SK-N-DZ (cell line): ENCODE measurements at regions not wholly inside any gene's neighbourhood (a gene's known extent, or its start where the extent isn't known, plus 50 kb on each side); places are given as distances from the start of the nearest gene placed in this dataset.
A peak's percentile ranks its signal among the peaks of the same experiment; 100 is the strongest.

Experiments used
- DNase-seq: peaks from one replicate; pipeline ENCODE4 v3.0.0-alpha.2; 2015; ENCODE audit warnings: low spot score

DNA sequence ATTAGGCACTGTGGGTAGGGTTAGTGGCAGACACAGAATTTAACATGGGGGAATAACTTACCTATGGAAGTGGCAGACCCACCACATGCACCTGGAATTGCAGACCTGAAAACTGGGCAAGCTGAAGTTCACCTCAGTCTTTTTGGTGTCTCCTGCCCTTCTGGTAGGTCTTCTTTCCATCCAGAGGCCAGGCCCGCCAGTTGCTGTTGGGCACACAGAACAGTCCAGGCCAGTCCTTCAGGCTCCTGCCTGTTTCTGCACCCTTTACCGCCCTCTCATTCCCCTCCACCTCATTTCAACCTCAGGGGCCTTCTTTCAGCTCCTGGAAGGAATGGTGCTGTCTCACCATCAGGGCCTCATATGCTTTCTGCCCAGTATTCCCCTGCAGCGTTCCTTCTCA, 358.9 kb upstream of the ETAA1 start:
- DNase-seq = no peak

DNA sequence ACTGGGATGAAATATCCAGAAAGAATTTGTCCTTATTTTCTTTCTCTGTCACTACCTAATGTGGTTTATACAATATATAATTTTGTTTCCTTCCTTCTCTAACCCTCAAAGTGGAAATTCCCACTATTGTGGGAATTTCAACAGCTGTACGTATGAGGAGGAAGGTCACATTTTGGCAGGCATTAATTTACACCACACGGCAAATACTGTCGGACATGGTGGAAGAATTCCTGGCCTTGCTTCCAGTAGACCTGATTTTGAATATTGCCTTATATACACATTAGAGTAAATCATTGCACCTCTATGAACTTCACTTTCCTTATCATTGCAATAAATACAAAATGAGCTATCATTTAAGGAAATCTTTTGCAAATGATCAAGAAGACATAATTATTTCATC, 358.1 kb upstream of the ETAA1 start:
- DNase-seq = no peak

DNA sequence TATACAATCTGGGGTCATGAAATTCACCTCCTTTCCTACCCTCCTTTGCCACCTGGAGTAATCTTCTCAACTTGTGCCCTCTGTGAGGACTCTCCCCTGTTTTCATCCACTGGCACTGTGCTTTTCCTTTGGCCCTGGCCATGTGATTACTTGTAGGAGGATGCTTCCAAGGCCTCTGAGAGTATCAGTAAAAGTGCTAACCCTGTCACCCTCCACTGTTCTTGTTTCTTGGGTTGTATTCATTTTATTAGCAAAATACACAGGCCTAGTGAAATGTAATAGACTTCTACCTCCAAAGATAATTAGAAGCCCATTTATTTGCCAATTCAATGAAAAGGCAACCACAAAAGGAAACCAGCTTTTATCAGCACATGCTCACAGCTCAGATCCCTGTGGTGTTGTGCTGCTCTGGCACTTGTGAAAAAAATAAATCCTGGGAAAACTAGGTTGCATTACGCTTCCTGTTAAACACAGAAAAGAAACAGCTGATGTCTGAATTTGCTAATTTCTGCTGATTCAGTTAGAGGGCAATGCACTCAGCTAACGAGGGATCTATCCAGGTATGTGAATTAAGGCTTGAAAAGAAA, 357.5 kb upstream of the ETAA1 start:
- no peak for DNase-seq

DNA sequence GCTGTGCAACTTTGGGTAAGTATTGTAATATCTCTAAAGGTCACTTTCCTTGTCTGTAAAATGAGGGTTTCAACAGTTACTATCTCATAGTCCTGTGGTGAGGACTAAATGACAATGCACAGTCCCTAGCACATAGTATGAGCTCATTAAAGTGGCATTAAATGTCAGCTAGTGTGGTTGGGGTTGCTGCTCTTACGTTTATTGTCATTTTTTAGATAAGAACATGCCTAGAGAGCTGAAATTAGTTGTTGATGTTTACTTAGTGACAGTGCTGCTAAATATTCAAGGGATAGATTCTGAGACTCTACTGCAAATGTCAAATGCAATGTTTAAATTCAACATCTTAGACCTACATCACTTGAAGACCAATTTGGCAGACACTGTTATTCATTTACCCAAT, 356.1 kb upstream of the ETAA1 start:
- DNase-seq = no peak

DNA sequence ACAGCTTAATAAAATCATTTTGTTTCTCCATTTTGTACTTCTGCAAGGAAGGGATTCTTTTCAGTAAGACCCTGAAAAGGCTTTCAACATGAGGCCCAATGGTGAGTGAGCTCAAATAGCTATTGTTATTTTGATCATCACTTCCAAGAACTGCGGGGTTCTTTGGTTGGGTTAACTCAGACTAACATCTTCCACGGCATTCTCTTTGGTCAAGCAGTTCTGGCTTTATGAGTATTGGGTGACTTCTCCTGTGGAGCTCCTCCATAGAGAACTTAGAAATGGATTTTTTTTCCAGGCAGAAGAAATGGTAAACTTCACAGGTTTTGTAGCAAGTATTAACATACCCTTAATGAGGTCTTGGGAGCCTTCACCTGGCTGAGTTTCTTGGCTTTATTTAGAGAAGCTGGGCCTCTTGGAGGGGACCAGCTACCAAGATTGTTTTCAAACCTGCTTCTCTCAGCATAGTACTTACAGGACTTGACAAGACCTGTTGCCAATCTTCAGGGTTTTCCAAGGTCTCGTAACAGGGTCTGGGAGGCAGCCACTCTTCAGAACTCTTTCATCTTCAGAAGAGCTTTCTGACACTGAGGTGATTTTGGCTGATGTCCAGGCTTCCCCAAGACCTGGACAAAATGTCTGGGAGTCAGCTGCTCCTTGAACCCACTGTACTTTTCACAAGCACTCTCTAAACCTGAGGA, 353.2 kb upstream of the ETAA1 start:
- DNase-seq = no peak

DNA sequence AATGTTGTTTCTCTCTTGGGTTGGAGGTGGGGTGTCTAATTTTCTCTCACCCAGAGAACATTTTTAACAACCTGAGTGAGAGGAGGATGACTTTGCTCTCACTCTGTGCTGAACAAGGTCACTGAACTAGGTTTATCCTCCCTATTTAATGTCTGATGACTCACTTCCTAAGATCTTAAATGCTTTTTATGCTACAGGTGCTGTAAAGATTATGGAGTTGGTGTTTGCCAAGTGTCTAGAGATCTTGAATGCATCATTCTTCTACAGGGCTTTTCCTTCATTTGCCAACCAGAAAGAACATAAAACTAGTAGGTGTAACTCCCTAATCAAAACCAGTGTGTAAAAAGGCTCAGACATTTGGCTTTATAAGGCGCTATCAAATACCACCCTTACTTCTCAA, 350.5 kb upstream of the ETAA1 start:
- DNase-seq = no peak

DNA sequence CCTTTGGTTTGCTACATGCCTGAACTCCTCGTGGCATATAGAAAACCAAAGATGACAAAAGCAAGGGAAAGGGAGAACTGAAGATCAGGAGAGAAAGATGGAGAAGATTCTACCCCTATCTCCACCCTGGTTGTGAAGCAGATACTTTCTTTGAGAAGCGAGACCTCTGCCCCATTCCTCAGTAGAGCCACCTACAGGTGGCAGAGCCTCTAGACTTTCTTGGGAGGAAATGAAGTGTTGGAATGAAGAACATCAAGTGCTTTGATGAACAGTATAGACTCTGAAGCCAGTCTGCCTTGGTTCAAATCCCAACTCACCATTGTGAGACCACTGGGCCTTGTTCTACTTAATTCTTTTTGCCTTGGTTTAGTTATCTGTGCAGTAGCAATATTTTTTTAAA, 348.8 kb upstream of the ETAA1 start:
- no peak for DNase-seq

DNA sequence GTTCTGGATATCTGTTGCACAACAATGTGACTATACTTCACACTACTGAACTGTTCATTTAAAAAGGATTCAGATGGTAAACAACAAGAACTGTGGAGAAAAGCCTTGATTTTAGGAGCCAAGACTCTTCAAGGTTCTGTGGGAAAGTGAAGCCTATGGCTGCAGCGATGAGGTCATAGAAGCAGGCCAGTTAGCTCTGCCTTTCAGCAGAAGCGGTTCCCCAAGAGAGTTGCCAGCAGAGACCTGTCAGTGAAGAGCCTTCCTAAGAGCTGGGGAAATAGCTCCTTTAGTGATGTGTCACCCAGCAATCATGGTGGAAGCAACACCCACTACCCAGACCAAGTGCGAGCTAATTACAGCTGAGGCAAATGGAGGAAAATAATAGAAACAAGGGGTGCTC, 346.5 kb upstream of the ETAA1 start:
- DNase-seq = no peak

DNA sequence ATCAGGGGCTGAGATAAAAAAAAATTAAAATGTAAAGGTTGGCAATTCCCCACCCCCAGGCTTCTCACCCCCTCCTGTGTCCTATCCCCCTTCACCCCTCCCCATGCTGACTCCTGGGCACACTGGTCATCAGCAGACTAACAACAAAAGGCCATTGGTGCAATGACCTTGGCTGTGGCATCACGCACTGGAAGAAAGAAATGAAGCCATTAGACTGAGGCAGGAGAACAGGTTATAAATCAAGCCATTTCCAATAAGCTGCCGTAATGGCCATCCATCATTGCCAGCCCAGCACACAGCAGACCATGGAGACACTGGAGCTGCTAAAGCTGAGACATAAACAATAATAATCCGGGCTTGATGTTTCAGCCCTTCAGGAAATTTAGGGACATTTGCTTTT, 342.4 kb upstream of the ETAA1 start:
- peak; percentile 35 for DNase-seq

DNA sequence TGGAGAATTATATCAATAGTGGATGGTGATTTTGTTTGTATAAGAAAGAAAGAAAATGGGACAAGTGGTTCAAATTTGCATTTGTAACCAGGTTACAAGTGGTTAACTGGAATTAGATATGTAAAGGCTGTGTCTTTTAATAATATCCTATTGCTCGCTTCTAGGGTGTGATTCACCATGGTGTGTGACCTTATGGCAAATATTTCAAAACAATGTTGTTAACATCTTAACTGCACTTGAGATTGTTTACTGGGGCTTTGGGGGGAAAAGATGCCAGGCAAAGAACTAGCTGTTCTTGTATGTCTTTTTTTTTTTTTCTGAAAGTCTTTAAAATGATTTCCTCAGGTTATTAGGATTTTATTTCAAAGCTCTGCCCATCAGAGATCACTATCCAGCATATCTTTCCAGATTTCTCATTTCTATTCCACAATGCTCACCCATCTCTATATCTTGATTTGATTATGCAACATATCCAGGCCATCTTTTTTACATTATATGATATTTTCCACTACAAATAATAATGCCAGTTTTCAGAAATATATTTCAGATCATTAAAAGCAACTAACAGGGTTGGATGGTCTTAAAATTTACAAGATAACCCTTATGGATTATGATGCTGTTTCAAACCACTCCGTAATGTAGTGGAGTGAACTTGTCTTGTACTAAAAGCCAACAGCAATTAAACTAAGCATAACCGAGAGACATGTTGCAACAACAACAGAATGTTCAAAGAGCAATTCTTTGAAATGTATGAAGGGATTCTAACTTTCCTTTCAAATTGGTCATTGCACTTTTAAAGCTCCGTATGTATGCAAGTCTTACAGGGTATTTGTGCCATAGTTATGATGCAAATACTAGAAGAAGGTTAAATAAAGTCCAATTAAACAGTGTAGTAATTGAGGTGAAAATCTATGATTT, 341.5 kb upstream of the ETAA1 start:
- DNase-seq = no peak

DNA sequence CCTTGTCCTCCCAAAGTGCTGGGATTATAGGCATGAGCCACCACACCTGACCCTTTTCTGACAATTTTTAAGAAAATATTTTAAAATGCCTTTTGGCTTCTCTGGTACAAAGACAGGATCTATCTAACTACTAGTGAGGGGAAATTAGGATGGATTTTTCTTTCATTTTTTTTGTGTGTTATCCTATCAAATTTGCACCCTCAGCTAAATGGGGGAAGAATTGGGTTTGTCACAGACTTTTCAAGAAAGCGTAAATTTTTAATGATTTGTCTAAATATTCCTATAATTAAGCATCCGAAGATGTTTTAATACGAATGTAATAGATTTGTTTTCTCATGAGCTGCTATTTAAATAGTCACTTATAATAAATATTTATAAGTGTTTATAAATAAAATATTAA, 340.0 kb upstream of the ETAA1 start:
- DNase-seq = no peak

DNA sequence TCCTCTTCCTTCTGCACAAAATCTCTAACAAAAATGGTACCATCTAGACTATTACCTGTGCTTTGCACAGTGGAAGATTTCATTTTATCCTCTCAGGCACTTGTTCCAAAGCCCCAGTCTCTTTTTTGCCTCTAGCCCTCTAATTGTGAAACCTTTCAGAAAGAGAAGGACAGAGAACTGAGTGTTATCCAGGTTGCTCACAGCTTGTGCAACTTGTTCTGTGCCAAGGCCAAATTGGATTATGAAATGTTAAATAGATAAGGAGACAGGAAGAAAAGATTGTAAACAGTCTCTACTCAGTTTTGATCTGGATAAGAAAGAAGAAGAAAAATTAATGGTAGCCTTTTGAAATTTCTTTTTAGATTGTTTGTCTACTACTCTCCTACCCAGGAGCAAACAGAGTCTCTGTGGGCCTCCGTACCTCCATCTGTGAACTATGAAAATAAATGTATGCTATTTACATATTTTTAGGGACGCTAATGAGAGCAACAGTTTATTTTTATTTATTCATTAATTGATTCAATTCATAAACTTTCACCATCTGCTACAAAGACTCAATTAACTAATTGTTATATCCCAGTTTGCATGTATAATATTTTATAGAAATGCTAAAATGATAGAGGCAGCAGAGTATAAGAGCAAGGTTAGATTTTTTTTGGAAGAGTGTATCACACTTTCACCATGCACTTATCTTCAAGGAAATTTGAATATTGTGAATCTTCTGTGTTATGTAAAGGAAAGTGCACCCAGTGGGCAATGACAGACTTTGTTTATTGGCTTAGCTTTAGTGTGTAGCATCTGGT, 339.0 kb upstream of the ETAA1 start:
- peak; percentile 52 for DNase-seq

DNA sequence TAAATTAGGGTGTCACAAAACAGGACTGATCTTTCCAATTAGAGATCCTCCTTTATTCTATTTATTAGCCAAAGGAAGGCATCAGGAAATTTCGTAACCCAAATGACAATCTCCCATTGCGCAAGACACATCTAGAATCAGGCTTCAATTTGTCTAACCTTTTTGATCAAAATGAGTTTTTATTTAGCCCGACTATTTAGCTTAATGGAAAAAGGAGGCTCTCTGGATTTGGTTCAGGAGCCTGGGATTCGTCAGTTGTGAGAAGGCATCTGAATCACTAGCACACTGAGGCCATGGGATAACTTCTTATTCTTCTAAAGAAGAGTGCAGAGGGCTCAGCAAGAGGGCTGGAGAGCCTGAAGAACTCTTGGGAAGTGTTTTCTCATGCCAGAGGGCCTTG, 332.1 kb upstream of the ETAA1 start:
- no peak for DNase-seq

DNA sequence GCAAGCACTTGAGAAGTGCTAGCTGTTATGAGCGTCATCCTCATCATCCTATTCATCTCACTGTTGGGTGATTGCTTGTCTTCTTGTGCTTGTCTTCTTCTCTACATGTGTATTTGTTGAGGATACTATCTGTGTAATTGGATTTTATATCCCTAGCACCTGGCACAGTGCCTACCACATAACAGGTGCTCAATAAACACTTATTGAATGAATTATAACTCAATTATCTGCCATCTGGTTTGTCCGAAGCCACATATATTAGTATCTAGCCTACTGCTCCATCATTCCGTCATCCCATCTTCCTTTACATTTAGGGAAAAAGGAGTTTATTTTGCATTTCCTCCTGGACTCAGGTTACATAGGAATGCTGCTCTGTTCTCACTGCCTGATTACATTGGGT, 330.4 kb upstream of the ETAA1 start:
- DNase-seq = peak; percentile 84

DNA sequence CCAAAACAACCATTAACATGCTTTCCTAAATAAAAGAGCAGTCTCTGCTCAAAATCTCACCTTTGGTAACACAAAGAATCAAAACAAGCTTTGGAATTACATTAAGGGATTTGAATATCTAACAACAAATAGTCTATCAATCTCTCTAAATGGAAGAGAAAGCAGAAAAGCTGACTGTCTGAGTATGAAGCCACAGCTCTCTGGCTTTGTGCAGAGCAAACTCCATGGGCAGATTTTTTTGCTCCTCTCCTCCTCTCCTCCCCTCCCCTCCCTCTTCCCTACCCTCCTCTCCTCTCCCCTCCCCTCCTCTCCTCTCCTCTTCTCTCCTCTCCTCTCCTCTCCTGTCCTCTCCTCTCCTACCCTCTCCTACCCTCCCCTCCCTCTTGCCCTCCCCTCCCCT, 329.5 kb upstream of the ETAA1 start:
- no peak for DNase-seq

DNA sequence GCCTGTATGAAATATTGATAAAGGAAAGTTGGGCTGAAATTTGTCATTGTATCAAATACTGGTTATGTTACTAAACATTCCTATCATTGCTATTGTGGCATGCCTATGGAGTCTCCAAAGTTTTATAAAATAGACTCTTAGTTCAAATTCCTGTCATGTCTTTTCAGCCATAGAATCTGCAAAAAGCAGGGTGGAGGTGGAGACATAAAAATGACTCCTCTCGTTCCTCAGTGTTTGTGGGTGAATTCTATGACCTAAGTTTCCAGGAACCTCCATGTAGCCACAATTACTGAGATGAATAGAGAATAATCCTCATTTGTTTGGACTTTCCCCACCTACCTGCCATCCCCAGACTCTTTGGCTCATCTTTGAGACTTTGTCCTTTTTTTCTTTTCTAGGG, 326.3 kb upstream of the ETAA1 start:
- DNase-seq = no peak

DNA sequence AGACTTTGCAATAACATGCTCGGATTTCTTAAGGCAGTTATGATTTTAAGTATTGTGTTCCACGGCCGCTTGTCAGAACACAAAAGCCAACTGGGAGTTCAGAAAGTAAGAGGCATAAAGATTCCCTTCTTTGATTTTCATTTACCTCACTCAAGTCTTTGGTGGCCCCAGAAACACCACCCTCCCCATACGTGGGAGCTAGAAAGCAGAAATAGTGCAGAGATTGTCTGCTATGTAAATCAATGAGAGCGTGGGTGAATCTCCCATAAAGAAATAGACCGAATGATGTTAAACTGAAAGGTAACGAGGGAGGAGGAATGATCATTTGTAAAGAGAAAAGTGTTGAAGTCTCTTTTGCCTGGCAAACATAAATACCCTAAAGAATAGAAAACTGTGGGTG, 322.1 kb upstream of the ETAA1 start:
- DNase-seq = no peak

DNA sequence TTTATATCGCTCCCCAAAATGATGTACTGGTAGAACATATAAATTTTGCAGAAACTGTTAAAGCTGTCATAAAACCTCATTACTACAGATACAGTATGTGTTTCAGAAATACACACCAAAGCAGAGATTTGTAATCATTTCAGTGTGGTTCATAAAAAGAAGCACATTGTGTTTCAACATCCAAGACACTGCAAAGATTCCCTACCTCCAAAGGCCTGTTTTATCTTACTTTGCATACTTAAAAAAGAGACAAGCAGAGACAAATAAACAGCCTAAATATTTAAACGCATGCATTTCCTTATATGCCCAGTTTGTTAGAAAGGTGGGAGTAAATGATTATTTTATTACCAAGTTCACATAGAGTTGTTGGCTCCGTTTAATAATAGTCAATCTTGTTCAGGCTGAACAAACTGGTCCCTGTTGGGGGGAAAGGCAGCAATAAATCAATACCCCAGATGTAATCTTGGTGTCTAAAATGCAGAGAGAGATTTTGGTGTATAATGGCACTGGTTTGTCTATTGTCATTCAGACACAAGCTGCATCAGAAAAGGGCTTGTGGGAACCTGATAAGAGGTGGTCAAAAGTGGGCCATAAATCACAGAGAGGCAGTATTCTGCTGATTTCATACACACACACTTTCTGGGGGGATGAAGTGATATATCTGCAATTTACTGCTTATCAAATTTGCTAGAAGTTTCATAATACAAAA, 321.4 kb upstream of the ETAA1 start:
- peak; percentile 82 for DNase-seq

DNA sequence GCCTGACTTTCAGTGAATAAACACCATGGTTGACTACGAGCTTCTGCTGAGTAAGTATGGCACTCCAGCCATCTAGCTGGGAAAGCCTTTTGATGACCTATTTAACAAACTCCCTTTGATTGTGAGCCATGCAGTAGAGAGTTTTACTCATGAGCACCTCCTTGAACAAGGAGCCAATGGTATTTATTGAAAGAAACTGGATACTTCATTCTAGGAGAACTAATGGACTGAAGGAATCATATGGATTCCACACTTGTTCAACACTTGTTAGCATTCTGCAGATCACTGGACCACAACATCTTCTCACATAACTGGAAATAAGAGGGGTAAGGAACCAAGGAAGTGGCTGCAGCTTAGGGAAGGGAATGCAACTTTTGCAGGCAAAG, 320.9 kb upstream of the ETAA1 start:
- DNase-seq = no peak

DNA sequence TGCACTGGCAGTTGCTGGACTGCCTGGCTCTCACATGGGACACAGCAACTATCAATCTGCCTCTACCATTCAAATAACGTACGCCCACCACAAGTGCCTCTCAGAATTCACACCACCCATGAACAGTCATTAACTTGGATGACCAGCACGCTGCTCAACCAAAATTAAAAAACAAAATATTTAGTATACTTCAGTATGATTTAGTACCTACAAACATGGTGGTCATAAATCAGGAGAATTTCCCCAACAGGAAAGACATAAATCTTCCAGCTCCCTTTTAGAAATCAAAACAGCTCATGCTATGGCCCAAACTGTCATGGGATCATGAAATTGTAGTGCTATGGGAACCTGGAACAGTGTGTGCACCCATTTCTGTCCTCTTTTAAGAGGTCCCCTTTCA, 317.4 kb upstream of the ETAA1 start:
- no peak for DNase-seq

DNA sequence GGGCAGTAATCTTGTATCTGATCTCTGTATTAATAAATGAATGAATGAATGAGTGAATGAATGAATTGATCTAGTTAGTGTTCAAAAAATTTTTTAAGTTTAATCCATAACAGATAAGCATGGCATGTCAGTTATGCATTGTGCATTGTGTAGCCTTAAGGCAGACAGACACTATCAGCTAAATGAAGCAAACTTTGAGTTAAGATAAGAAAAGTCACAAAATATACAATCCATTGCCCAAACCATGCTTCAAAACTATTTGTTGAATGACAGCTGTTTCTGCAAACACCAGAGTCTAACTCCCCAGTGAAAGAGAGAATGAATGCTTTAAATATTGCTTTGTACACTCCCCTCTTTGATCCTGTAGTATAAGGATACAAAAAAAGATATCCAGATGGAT, 314.3 kb upstream of the ETAA1 start:
- no peak for DNase-seq
